IMR-90 (cell line): ENCODE measurements at regions not wholly inside any gene's neighbourhood (a gene's known extent, or its start where the extent isn't known, plus 50 kb on each side); places are given as distances from the start of the nearest gene placed in this dataset.

Experiments
- ATAC-seq: fragments of 200-7000 bp; cut with Tn5 transposase; 2 replicates; pipeline ENCODE4 v1.9.1; 2020; ENCODE audit warnings: low read depth, mild to moderate bottlenecking, moderate library complexity
- BruUV-seq: library from RNA; stranded (reverse); fragments of 400-500 nt; replicated peaks from 2 replicates; lab custom pipeline; 2021; lab: Mats Ljungman, UMichigan
- CTCF ChIA-PET: fragments of 300-600 bp; formaldehyde crosslinking; extraction: SDS; loops from one replicate; lab custom pipeline; 2021; ENCODE audit warnings: antibody characterized with exemption; lab: Yijun Ruan, JAX
- POLR2A ChIA-PET: fragments of 300-600 bp; sonication (Branson Sonifier 250); formaldehyde crosslinking; loops from one replicate; lab custom pipeline; 2022; ENCODE audit warnings: antibody characterized with exemption; ENCODE audit not compliant: unreplicated experiment; lab: Charles Lee
- DNase-seq: peaks from one replicate; pipeline ENCODE4 v3.0.0; 2013
- H2AFZ ChIP-seq: replicated peaks from 2 replicates; pipeline ENCODE3; 2013; ENCODE audit warnings: low read length, mild to moderate bottlenecking; ENCODE audit not compliant: poor library complexity
- H2AK5ac ChIP-seq: 2 replicates; pipeline ENCODE4 v1.6.1; 2013; ENCODE audit warnings: low read depth, low read length, inconsistent platforms
- H2AK9ac ChIP-seq: replicated peaks from 2 replicates; pipeline ENCODE3; 2013; ENCODE audit warnings: mild to moderate bottlenecking, low read depth, low read length, moderate library complexity; ENCODE audit not compliant: poor library complexity
- H2BK120ac ChIP-seq: 2 replicates; pipeline ENCODE4 v1.6.1; 2013; ENCODE audit warnings: low read depth, low read length, inconsistent platforms
- H2BK15ac ChIP-seq: 3 replicates; pipeline ENCODE4 v1.6.1; 2013; ENCODE audit warnings: low read depth, low read length, inconsistent platforms
- H2BK20ac ChIP-seq: 2 replicates; pipeline ENCODE4 v1.6.1; 2013; ENCODE audit warnings: low read depth, mild to moderate bottlenecking, inconsistent platforms, low read length, moderate library complexity
- H2BK5ac ChIP-seq: 2 replicates; pipeline ENCODE4 v1.6.1; 2013; ENCODE audit warnings: mild to moderate bottlenecking, low read depth, low read length, inconsistent platforms; ENCODE audit not compliant: poor library complexity, severe bottlenecking
- H3K14ac ChIP-seq: replicated peaks from 2 replicates; pipeline ENCODE4 v1.6.1; 2013; ENCODE audit warnings: low read depth, low read length, inconsistent platforms
- H3K18ac ChIP-seq: 2 replicates; pipeline ENCODE4 v1.6.1; 2013; ENCODE audit warnings: low read depth, low read length, control low read depth
- H3K23ac ChIP-seq: 2 replicates; pipeline ENCODE4 v1.6.1; 2013; ENCODE audit warnings: low read depth, low read length, inconsistent platforms
- H3K27ac ChIP-seq: 2 replicates; pipeline ENCODE4 v1.5.1; 2013; ENCODE audit warnings: mild to moderate bottlenecking, control low read depth, low read length; ENCODE audit not compliant: insufficient read depth
- H3K27me3 ChIP-seq: 2 replicates; pipeline ENCODE4 v1.6.1; 2013; ENCODE audit warnings: low read length; ENCODE audit not compliant: control insufficient read depth, insufficient read depth
- H3K36me3 ChIP-seq: 2 replicates; pipeline ENCODE4 v1.6.1; 2013; ENCODE audit warnings: low read length, mixed read lengths; ENCODE audit not compliant: control insufficient read depth, insufficient read depth
- H3K4ac ChIP-seq: 2 replicates; pipeline ENCODE4 v1.6.1; 2013; ENCODE audit warnings: low read depth, low read length, inconsistent platforms
- H3K4me1 ChIP-seq: 2 replicates; pipeline ENCODE4 v1.6.1; 2013; ENCODE audit warnings: low read length, mixed read lengths; ENCODE audit not compliant: control insufficient read depth, insufficient read depth
- H3K4me2 ChIP-seq: 2 replicates; pipeline ENCODE4 v1.6.1; 2013; ENCODE audit warnings: low read depth, mild to moderate bottlenecking, control low read depth, low read length, moderate library complexity
- H3K4me3 ChIP-seq: 2 replicates; pipeline ENCODE4 v1.5.1; 2013; ENCODE audit warnings: low read depth, mild to moderate bottlenecking, control low read depth, low read length, moderate library complexity; ENCODE audit not compliant: insufficient read depth
- H3K56ac ChIP-seq: 2 replicates; pipeline ENCODE4 v1.6.1; 2013; ENCODE audit warnings: low read length, inconsistent platforms; ENCODE audit not compliant: insufficient read depth; ENCODE audit errors: extremely low read depth
- H3K79me1 ChIP-seq, 2 experiments: 2 replicates each; pipeline ENCODE4 v1.6.1; 2013; ENCODE audit warnings: low read length in 2 of 2, inconsistent platforms in 1 of 2, low read depth in 1 of 2
- H3K9ac ChIP-seq: 2 replicates; pipeline ENCODE4 v1.6.1; 2013; ENCODE audit warnings: low read depth, low read length, control low read depth
- H3K9me1 ChIP-seq: 2 replicates; pipeline ENCODE4 v1.6.1; 2013; ENCODE audit warnings: low read length, inconsistent platforms; ENCODE audit not compliant: insufficient read depth
- H3K9me3 ChIP-seq: 2 replicates; pipeline ENCODE4 v1.6.1; 2013; ENCODE audit warnings: low read length; ENCODE audit not compliant: control insufficient read depth, insufficient read depth
- H4K20me1 ChIP-seq: 2 replicates; pipeline ENCODE4 v1.6.1; 2013; ENCODE audit warnings: low read length, inconsistent platforms; ENCODE audit not compliant: insufficient read depth
- H4K5ac ChIP-seq: 2 replicates; pipeline ENCODE4 v1.6.1; 2013; ENCODE audit warnings: mild to moderate bottlenecking, low read depth, low read length, control low read depth
- H4K8ac ChIP-seq, 2 experiments: 2 replicates each; pipeline ENCODE4 v1.6.1; 2013; ENCODE audit warnings: low read depth in 2 of 2, low read length in 2 of 2, control low read depth in 1 of 2, inconsistent platforms in 1 of 2
- H4K91ac ChIP-seq: 2 replicates; pipeline ENCODE4 v1.6.1; 2013; ENCODE audit warnings: low read depth, low read length, inconsistent platforms; ENCODE audit not compliant: insufficient read depth
- BHLHE40 ChIP-seq: fragments of 150-350 bp; IDR thresholded peaks from 2 replicates; pipeline ENCODE4 v1.6.1; 2016; ENCODE audit warnings: mild to moderate bottlenecking, low read depth, low read length
- CEBPB ChIP-seq: IDR thresholded peaks from 2 replicates; pipeline ENCODE4 v1.6.1; 2012; ENCODE audit warnings: low read depth, low read length, improper control_type of control experiment
- CHD1 ChIP-seq: IDR thresholded peaks from 2 replicates; pipeline ENCODE4 v1.6.1; 2012; ENCODE audit warnings: low read depth, low read length, improper control_type of control experiment
- FOS ChIP-seq: fragments of 150-350 bp; IDR thresholded peaks from 2 replicates; pipeline ENCODE4 v1.6.1; 2016; ENCODE audit warnings: low read depth, low read length
- MAFK ChIP-seq: IDR thresholded peaks from 2 replicates; pipeline ENCODE4 v1.6.1; 2012; ENCODE audit warnings: low read depth, low read length, improper control_type of control experiment
- MAZ ChIP-seq: IDR thresholded peaks from 2 replicates; pipeline ENCODE4 v1.6.1; 2012; ENCODE audit warnings: low read depth, mild to moderate bottlenecking, low read length, improper control_type of control experiment, moderate library complexity, borderline replicate concordance
- MXI1 ChIP-seq: IDR thresholded peaks from 2 replicates; pipeline ENCODE4 v1.6.1; 2012; ENCODE audit warnings: low read depth, mild to moderate bottlenecking, low read length, moderate library complexity, borderline replicate concordance
- NFE2L2 ChIP-seq: fragments of 150-350 bp; IDR thresholded peaks from 2 replicates; pipeline ENCODE4 v1.6.1; 2016; ENCODE audit warnings: low read depth, mild to moderate bottlenecking, low read length
- POLR2A ChIP-seq: IDR thresholded peaks from 2 replicates; pipeline ENCODE4 v1.6.1; 2012; ENCODE audit warnings: mild to moderate bottlenecking, low read depth, low read length
- RAD21 ChIP-seq: IDR thresholded peaks from 2 replicates; pipeline ENCODE4 v1.6.1; 2012; ENCODE audit warnings: low read length, improper control_type of control experiment
- RCOR1 ChIP-seq: IDR thresholded peaks from 2 replicates; pipeline ENCODE4 v1.6.1; 2012; ENCODE audit warnings: mild to moderate bottlenecking, low read length, improper control_type of control experiment; ENCODE audit not compliant: insufficient replicate concordance
- RFX5 ChIP-seq: IDR thresholded peaks from 2 replicates; pipeline ENCODE4 v1.8.0; 2012; ENCODE audit warnings: low read depth, mild to moderate bottlenecking, low read length, moderate library complexity
- SMC3 ChIP-seq: fragments of 150-350 bp; IDR thresholded peaks from 2 replicates; pipeline ENCODE4 v1.6.1; 2016; ENCODE audit warnings: low read depth, mild to moderate bottlenecking, antibody characterized with exemption, low read length, moderate library complexity
- WGBS, 2 experiments: methylation state at CpG; one replicate each; pipeline versions ENCODE4 v1.1.5 to v1.1.7; 2013; ENCODE audit warnings: missing lambda C conversion rate in 2 of 2; ENCODE audit not compliant: insufficient read length in 1 of 2; ENCODE audit errors: extremely low coverage in 2 of 2; 5-methylcytosine and 5-hydroxymethylcytosine counted together
- dilution Hi-C: fragments of 300-500 bp; cut with HindIII; formaldehyde crosslinking; loops from one replicate; pipeline ENCODE4 v1.14.3; 2018; ENCODE audit warnings: low sequenced_read_pairs; ENCODE audit not compliant: unreplicated experiment
- in situ Hi-C: fragments of 300-500 bp; cut with MboI; formaldehyde crosslinking; loops from 3 replicates; pipeline ENCODE4 v1.14.3; 2019; ENCODE audit warnings: low sequenced_read_pairs, inconsistent platforms, mixed read lengths
- intact Hi-C: fragments of 100-400 bp; cut with micrococcal nuclease; formaldehyde crosslinking; loops from 2 replicates; pipeline ENCODE4 v1.10.0; 2022
- TF ChIP-seq, protein P1 (sequence below): fragments of 150-350 bp; IDR thresholded peaks from 2 replicates; pipeline ENCODE4 v1.6.1; 2017; ENCODE audit warnings: mild to moderate bottlenecking, antibody characterized with exemption, low read length, low read depth
- TF ChIP-seq, protein P2 (sequence below): conservative IDR thresholded peaks from 2 replicates; pipeline ENCODE4 v1.5.1; 2012; ENCODE audit warnings: mild to moderate bottlenecking, low read depth, low read length, improper control_type of control experiment
- TF ChIP-seq, protein P3 (sequence below): fragments of 150-350 bp; IDR thresholded peaks from 2 replicates; pipeline ENCODE4 v1.6.1; 2016; ENCODE audit warnings: low read depth, mild to moderate bottlenecking, low read length, moderate library complexity, borderline replicate concordance

DNA sequence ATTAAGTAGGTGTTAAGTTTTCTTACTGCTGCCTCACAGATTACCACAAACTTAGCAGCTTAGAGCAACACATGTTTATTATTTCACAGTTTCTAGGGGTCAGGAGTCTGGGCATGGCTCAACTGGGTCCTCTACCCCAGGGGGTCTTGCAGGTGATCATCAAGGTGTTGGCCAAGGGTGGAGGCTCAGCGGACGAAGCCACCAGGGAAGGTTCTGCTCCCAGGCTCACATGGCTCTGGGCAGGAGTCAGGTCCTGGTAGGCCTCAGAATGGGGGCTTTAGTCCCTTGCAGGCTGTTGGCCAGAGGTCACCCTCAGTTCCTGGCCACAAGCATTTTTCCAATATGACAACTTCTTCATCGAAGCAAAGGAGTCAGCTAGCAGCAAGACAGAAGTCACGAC is 362.5 kb downstream of the PREX1 start:
- no CpG with 5 or more reads among the region's 4 CpGs for WGBS, 2 experiments
- H3K4me2 ChIP-seq, result no peak overlapping the region
- DNase-seq, result no peak
- BruUV-seq, result no TSS peak
- in situ Hi-C loops (no loop called here), dilution Hi-C loops (no loop called here), intact Hi-C loops (no loop called here)
- ATAC-seq, result no peak
- H2BK5ac ChIP-seq, result no peak overlapping the region
- no peak overlapping the region for H3K27ac ChIP-seq
- H2AFZ ChIP-seq, result no peak overlapping the region
- no peaks in the 10 kb centered on the region for H3K9me3 ChIP-seq
- no peak overlapping the region for H3K9ac ChIP-seq
- no peak overlapping the region for H2AK5ac ChIP-seq
- H3K27me3 ChIP-seq, result peaks cover 2% of the 10 kb centered on the region; the same call in 1 of the 2 replicates
- no peak overlapping the region for H2AK9ac ChIP-seq
- no peak overlapping the region for H3K18ac ChIP-seq
- no peak overlapping the region for H3K4ac ChIP-seq
- H4K8ac ChIP-seq, result no peak overlapping the region
- ChIA-PET POLR2A (no interaction called here), CTCF (interaction anchor here (0.5 kb wide), 1 partner anchor 1870 kb away, joined by 3 read pairs; no protein-coding TSS in a partner anchor)
- H3K36me3 ChIP-seq, result no peaks in the 10 kb centered on the region
- no peak overlapping the region for H2BK20ac ChIP-seq
- no peak overlapping the region for H3K4me3 ChIP-seq
- H2BK120ac ChIP-seq, result no peak overlapping the region
- H4K5ac ChIP-seq, result no peak overlapping the region
- no peak for TF ChIP-seq MAZ
- TF ChIP-seq BHLHE40, result no peak
- TF ChIP-seq, protein P1, sequence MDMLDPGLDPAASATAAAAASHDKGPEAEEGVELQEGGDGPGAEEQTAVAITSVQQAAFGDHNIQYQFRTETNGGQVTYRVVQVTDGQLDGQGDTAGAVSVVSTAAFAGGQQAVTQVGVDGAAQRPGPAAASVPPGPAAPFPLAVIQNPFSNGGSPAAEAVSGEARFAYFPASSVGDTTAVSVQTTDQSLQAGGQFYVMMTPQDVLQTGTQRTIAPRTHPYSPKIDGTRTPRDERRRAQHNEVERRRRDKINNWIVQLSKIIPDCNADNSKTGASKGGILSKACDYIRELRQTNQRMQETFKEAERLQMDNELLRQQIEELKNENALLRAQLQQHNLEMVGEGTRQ, result no peak
- no peak for TF ChIP-seq FOS
- TF ChIP-seq CHD1, result no peak
- TF ChIP-seq NFE2L2, result no peak
- TF ChIP-seq MAFK, result no peak
- TF ChIP-seq CEBPB, result no peak
- TF ChIP-seq POLR2A, result no peak
- TF ChIP-seq RAD21, result no peak
- TF ChIP-seq RFX5, result no peak
- TF ChIP-seq SMC3, result no peak
- TF ChIP-seq RCOR1, result no peak
- TF ChIP-seq, protein P2, sequence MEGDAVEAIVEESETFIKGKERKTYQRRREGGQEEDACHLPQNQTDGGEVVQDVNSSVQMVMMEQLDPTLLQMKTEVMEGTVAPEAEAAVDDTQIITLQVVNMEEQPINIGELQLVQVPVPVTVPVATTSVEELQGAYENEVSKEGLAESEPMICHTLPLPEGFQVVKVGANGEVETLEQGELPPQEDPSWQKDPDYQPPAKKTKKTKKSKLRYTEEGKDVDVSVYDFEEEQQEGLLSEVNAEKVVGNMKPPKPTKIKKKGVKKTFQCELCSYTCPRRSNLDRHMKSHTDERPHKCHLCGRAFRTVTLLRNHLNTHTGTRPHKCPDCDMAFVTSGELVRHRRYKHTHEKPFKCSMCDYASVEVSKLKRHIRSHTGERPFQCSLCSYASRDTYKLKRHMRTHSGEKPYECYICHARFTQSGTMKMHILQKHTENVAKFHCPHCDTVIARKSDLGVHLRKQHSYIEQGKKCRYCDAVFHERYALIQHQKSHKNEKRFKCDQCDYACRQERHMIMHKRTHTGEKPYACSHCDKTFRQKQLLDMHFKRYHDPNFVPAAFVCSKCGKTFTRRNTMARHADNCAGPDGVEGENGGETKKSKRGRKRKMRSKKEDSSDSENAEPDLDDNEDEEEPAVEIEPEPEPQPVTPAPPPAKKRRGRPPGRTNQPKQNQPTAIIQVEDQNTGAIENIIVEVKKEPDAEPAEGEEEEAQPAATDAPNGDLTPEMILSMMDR, result no peak
- TF ChIP-seq MXI1, result no peak
- TF ChIP-seq, protein P3, sequence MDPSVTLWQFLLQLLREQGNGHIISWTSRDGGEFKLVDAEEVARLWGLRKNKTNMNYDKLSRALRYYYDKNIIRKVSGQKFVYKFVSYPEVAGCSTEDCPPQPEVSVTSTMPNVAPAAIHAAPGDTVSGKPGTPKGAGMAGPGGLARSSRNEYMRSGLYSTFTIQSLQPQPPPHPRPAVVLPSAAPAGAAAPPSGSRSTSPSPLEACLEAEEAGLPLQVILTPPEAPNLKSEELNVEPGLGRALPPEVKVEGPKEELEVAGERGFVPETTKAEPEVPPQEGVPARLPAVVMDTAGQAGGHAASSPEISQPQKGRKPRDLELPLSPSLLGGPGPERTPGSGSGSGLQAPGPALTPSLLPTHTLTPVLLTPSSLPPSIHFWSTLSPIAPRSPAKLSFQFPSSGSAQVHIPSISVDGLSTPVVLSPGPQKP, result no peak
- no peak overlapping the region for H3K23ac ChIP-seq
- no peak overlapping the region for H3K56ac ChIP-seq
- H2BK15ac ChIP-seq, result no peak overlapping the region
- no peak overlapping the region for H4K91ac ChIP-seq
- H4K20me1 ChIP-seq, result no peaks in the 10 kb centered on the region
- H3K9me1 ChIP-seq, result no peaks in the 10 kb centered on the region
- H3K79me1 ChIP-seq, result no peaks in the 10 kb centered on the region
- H3K14ac ChIP-seq, result no peak overlapping the region
- H3K4me1 ChIP-seq, result no peaks in the 10 kb centered on the region
